Hepatocyte (in vitro differentiated cells): ENCODE measurements at regions not wholly inside any gene's neighbourhood (a gene's known extent, or its start where the extent isn't known, plus 50 kb on each side); places are given as distances from the start of the nearest gene placed in this dataset.

Experiments used
- DNase-seq: peaks from one replicate; pipeline ENCODE4 v3.0.0-alpha.2; 2016; ENCODE audit warnings: low spot score
- H2AFZ ChIP-seq: fragments of 200-600 bp; sonication (generic); 2 replicates; pipeline ENCODE4 v1.6.0; 2016; ENCODE audit warnings: antibody characterized with exemption, mild to moderate bottlenecking
- H3K27ac ChIP-seq: fragments of 200-600 bp; sonication (generic); 2 replicates; pipeline ENCODE4 v1.5.1; 2016; ENCODE audit warnings: mild to moderate bottlenecking
- H3K27me3 ChIP-seq: fragments of 200-600 bp; sonication (generic); 2 replicates; pipeline ENCODE4 v1.6.1; 2016
- H3K36me3 ChIP-seq: fragments of 200-600 bp; sonication (generic); replicated peaks from 2 replicates; pipeline ENCODE4 v1.5.1; 2016; ENCODE audit warnings: low read depth; ENCODE audit not compliant: insufficient read depth
- H3K4me1 ChIP-seq: fragments of 200-600 bp; sonication (generic); 2 replicates; pipeline ENCODE4 v1.5.1; 2016; ENCODE audit warnings: mild to moderate bottlenecking, moderate library complexity; ENCODE audit not compliant: insufficient read depth
- H3K4me2 ChIP-seq: fragments of 200-600 bp; sonication (generic); 2 replicates; pipeline ENCODE4 v1.6.0; 2016
- H3K4me3 ChIP-seq: fragments of 200-600 bp; sonication (generic); 2 replicates; pipeline ENCODE4 v1.5.1; 2016; ENCODE audit warnings: mild to moderate bottlenecking
- H3K79me2 ChIP-seq: fragments of 200-600 bp; sonication (generic); 2 replicates; pipeline ENCODE4 v1.6.0; 2017; ENCODE audit warnings: mild to moderate bottlenecking
- H3K9me2 ChIP-seq: fragments of 200-600 bp; sonication (generic); replicated peaks from 2 replicates; pipeline ENCODE4 v1.6.0; 2017; ENCODE audit warnings: mild to moderate bottlenecking; ENCODE audit not compliant: insufficient read depth
- H3K9me3 ChIP-seq: fragments of 200-600 bp; sonication (generic); 2 replicates; pipeline ENCODE4 v1.5.1; 2016; ENCODE audit warnings: low read depth, mild to moderate bottlenecking
- H4K20me1 ChIP-seq: fragments of 200-600 bp; sonication (generic); 2 replicates; pipeline ENCODE4 v1.6.0; 2016; ENCODE audit warnings: mild to moderate bottlenecking; ENCODE audit not compliant: insufficient read depth, poor library complexity, severe bottlenecking
- CTCF ChIP-seq: fragments of 200-600 bp; sonication (generic); IDR thresholded peaks from 2 replicates; pipeline ENCODE4 v1.5.1; 2016; ENCODE audit warnings: antibody characterized with exemption, mild to moderate bottlenecking; ENCODE audit not compliant: poor library complexity
- EZH2 ChIP-seq: fragments of 200-600 bp; sonication (generic); IDR thresholded peaks from 2 replicates; pipeline ENCODE4 v1.6.1; 2016; ENCODE audit warnings: antibody characterized with exemption, mild to moderate bottlenecking, borderline replicate concordance
- EZH2phosphoT487 ChIP-seq: fragments of 200-600 bp; sonication (generic); IDR thresholded peaks from one replicate; pipeline ENCODE4 v1.6.1; 2018; ENCODE audit warnings: antibody characterized with exemption, mild to moderate bottlenecking, low read depth, moderate library complexity; ENCODE audit not compliant: unreplicated experiment, severe bottlenecking
- WGBS: methylation state at CpG from one replicate; pipeline ENCODE4 v1.1.6; 2016; ENCODE audit warnings: low lambda C conversion rate; ENCODE audit errors: missing lambda C conversion rate; 5-methylcytosine and 5-hydroxymethylcytosine counted together

GRCh38 chr21:38077569-38077968 lies 161.3 kb upstream of the KCNJ6 start:
- WGBS: 57% methylated on average over 5 of the region's 5 CpGs

DNA sequence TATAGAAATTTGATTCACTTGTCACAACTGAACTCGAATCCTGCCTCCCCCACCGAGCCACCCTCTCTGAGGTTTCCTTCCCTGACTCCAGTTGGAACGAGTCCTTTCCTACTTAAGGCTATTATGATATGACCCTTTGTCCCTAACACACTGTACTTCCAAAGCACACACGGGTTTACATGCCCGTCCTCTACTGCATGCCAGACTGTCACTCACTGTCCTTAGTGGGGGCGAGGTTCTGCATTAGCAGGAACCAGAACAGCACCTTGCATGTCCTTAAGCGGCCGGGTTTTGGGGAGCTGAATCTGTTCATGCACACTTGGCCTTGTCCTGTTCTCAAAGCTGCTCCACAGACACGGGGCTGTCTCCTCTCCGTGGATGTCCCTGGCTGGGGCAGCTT lies 164.6 kb upstream of the KCNJ6 start:
- H3K9me3 ChIP-seq: no peaks in the 10 kb centered on the region
- no peaks in the 10 kb centered on the region for H3K4me1 ChIP-seq
- no peak overlapping the region for H3K4me2 ChIP-seq
- TF ChIP-seq CTCF: no peak
- no peak for TF ChIP-seq EZH2phosphoT487
- TF ChIP-seq EZH2: no peak
- DNase-seq: no peak
- no peaks in the 10 kb centered on the region for H3K36me3 ChIP-seq
- no peaks in the 10 kb centered on the region for H3K79me2 ChIP-seq
- H3K27me3 ChIP-seq: no peaks in the 10 kb centered on the region
- H4K20me1 ChIP-seq: no peaks in the 10 kb centered on the region
- no peak overlapping the region for H3K4me3 ChIP-seq
- 93% methylated on average over 10 of the region's 10 CpGs for whole genome bisulfite sequencing
- H3K9me2 ChIP-seq: no peaks in the 10 kb centered on the region
- no peak overlapping the region for H3K27ac ChIP-seq
- H2AFZ ChIP-seq: no peak overlapping the region

More at GRCh38 chr21:38077569-38077968, 161.3 kb upstream of the KCNJ6 start:
- DNase-seq: no peak
- Histone ChIP-seq H2AFZ (no peak overlapping the region), H3K27ac (no peak overlapping the region), H3K36me3 (no peaks in the 10 kb centered on the region), H3K9me3 (no peaks in the 10 kb centered on the region), H3K27me3 (no peaks in the 10 kb centered on the region), H3K9me2 (no peaks in the 10 kb centered on the region), H3K4me2 (peak overlapping the region; percentile 17), H3K4me1 (no peaks in the 10 kb centered on the region), H3K4me3 (no peak overlapping the region), H4K20me1 (no peaks in the 10 kb centered on the region), H3K79me2 (no peaks in the 10 kb centered on the region)
- TF ChIP-seq CTCF: no peak
- TF ChIP-seq EZH2: no peak
- TF ChIP-seq EZH2phosphoT487: no peak

GRCh38 chr21:38081708-38082107 lies 165.5 kb upstream of the KCNJ6 start:
- Histone ChIP-seq H3K79me2 (no peaks in the 10 kb centered on the region), H3K27ac (no peak overlapping the region), H3K4me3 (no peak overlapping the region), H2AFZ (no peak overlapping the region), H3K36me3 (no peaks in the 10 kb centered on the region), H3K4me1 (no peaks in the 10 kb centered on the region), H3K27me3 (no peaks in the 10 kb centered on the region), H3K4me2 (no peak overlapping the region), H3K9me2 (no peaks in the 10 kb centered on the region), H3K9me3 (no peaks in the 10 kb centered on the region), H4K20me1 (no peaks in the 10 kb centered on the region)
- DNase-seq: no peak
- 95% methylated on average over 9 of the region's 9 CpGs for WGBS
- TF ChIP-seq CTCF: no peak
- no peak for TF ChIP-seq EZH2phosphoT487
- TF ChIP-seq EZH2: no peak

DNA sequence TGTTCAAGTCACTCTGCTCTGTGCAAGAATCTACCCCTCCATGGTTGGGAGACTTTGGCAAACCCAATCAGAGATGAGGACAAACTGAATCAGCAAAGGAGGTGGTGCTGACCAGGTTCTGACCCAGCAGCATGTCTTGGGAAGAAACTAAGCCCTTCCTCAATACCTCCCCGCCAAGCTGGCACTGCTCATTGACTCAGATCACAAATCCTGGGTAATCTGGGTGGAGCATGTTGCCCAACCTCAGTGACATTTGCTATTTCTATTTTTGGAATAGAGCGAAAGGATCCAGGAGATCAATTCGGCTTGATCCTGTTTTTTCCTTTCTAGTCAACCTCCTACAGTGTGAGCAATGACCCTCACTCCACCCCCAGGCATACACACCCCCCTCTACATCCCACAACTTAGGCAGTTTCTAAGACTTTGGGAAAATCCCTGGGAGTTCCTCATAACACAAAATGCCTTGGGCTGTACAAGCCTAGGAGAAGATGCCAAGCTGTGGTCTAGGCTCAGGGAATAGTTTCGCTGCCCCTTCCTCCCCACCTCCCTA lies 166.8 kb upstream of the KCNJ6 start:
- TF ChIP-seq EZH2phosphoT487 (no peak), CTCF (no peak), EZH2 (no peak)
- Histone ChIP-seq H4K20me1 (no peaks in the 10 kb centered on the region), H3K4me1 (no peaks in the 10 kb centered on the region), H2AFZ (no peak overlapping the region), H3K4me2 (no peak overlapping the region), H3K27me3 (no peaks in the 10 kb centered on the region), H3K4me3 (no peak overlapping the region), H3K9me3 (no peaks in the 10 kb centered on the region), H3K36me3 (no peaks in the 10 kb centered on the region), H3K9me2 (no peaks in the 10 kb centered on the region), H3K27ac (no peak overlapping the region), H3K79me2 (no peaks in the 10 kb centered on the region)
- no peak for DNase-seq
- 88% methylated on average over 3 of the region's 4 CpGs for WGBS
